ENCODE measurements at regions not wholly inside any gene's neighbourhood (a gene's known extent, or its start where the extent isn't known, plus 50 kb on each side); places are given as distances from the start of the nearest gene placed in this dataset.

- Mint-ChIP-seq H3K4me1 (ENCODE audit: low read depth) (no peaks in the 10 kb centered on the region), H3K4me3 (no peak overlapping the region), H3K36me3 (ENCODE audit: low read depth) (no peaks in the 10 kb centered on the region), H3K9me3 (no peaks in the 10 kb centered on the region), H3K27me3 (ENCODE audit: low read depth) (peaks cover 4% of the 10 kb centered on the region), H3K27ac (no peak overlapping the region)
- DNase-seq (ENCODE audit: low spot score), result no peak
Measured at GRCh38 chr9:87238545-87238944, 259.1 kb upstream of the DAPK1 start.

- Mint-ChIP-seq H3K27me3 (ENCODE audit: low read depth) (peaks cover 4% of the 10 kb centered on the region), H3K4me1 (ENCODE audit: low read depth) (no peaks in the 10 kb centered on the region), H3K9me3 (no peaks in the 10 kb centered on the region), H3K4me3 (no peak overlapping the region), H3K36me3 (ENCODE audit: low read depth) (no peaks in the 10 kb centered on the region), H3K27ac (no peak overlapping the region)
- no peak for DNase-seq (ENCODE audit: low spot score)
Measured at GRCh38 chr9:87239312-87239711, 258.4 kb upstream of the DAPK1 start.

DNA sequence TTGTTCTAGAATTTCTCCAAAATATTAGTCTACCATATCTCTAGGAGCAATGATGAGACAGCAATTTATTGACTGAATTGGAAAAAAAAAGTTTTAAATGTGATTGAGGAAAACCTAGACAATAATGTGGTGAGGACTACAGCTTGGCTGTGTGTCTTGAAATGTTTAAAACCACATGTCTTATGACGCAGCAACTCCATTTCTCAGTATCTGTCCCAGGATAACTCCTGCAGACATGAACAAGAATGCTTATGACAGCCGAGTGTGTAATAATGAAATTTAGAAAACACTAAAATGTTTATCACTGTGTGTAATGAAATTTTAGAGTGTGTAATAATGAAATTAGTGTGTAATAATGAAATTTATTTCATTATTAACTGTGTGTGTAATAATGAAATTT lies 254.1 kb upstream of the DAPK1 start:
- no peaks in the 10 kb centered on the region for H3K4me1 Mint-ChIP-seq (ENCODE audit: low read depth)
- peaks cover 6% of the 10 kb centered on the region for H3K27me3 Mint-ChIP-seq (ENCODE audit: low read depth)
- H3K4me3 Mint-ChIP-seq, result no peak overlapping the region
- H3K36me3 Mint-ChIP-seq (ENCODE audit: low read depth), result no peaks in the 10 kb centered on the region
- no peaks in the 10 kb centered on the region for H3K9me3 Mint-ChIP-seq
- H3K27ac Mint-ChIP-seq, result no peak overlapping the region
- no peak for DNase-seq (ENCODE audit: low spot score)

- H3K27ac Mint-ChIP-seq, result no peak overlapping the region
Measured at GRCh38 chr9:87245271-87245670, 252.4 kb upstream of the DAPK1 start.

GRCh38 chr9:87247097-87247496 lies 250.6 kb upstream of the DAPK1 start:
- H3K27me3 Mint-ChIP-seq (ENCODE audit: low read depth), result peaks cover 4% of the 10 kb centered on the region
- DNase-seq (ENCODE audit: low spot score), result no peak
- no peak overlapping the region for H3K4me3 Mint-ChIP-seq
- H3K36me3 Mint-ChIP-seq (ENCODE audit: low read depth), result no peaks in the 10 kb centered on the region
- H3K4me1 Mint-ChIP-seq (ENCODE audit: low read depth), result no peaks in the 10 kb centered on the region
- no peaks in the 10 kb centered on the region for H3K9me3 Mint-ChIP-seq
- no peak overlapping the region for H3K27ac Mint-ChIP-seq

More at GRCh38 chr9:87245271-87245670, 252.4 kb upstream of the DAPK1 start:
- H3K27me3 Mint-ChIP-seq (ENCODE audit: low read depth), result peaks cover 6% of the 10 kb centered on the region
- no peaks in the 10 kb centered on the region for H3K36me3 Mint-ChIP-seq (ENCODE audit: low read depth)
- no peaks in the 10 kb centered on the region for H3K4me1 Mint-ChIP-seq (ENCODE audit: low read depth)
- no peak overlapping the region for H3K4me3 Mint-ChIP-seq
- DNase-seq (ENCODE audit: low spot score), result no peak
- H3K9me3 Mint-ChIP-seq, result no peaks in the 10 kb centered on the region

DNA sequence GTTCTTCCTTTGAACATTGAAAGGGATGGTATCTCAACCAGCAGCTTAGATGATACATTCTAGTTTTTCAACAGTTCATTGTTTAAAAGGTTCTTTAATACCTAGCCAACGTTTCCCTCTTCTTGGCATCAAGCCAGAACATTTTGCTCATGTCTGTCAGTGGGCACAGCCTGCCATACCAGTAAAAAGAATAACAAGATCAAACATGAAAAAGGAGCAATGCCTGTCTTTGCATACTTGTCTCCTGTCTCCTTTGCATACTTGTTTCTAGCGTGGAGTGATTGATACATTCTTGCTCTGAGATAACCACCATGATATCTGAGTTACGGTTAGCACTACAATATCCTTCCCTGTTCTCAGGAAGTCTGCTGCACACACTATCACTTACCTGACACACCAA lies 248.6 kb upstream of the DAPK1 start:
- no peaks in the 10 kb centered on the region for H3K36me3 Mint-ChIP-seq (ENCODE audit: low read depth)
- H3K4me1 Mint-ChIP-seq (ENCODE audit: low read depth), result no peaks in the 10 kb centered on the region
- H3K4me3 Mint-ChIP-seq, result no peak overlapping the region
- H3K9me3 Mint-ChIP-seq, result no peaks in the 10 kb centered on the region
- H3K27ac Mint-ChIP-seq, result no peak overlapping the region
- DNase-seq (ENCODE audit: low spot score), result no peak
- H3K27me3 Mint-ChIP-seq (ENCODE audit: low read depth), result peaks cover 2% of the 10 kb centered on the region

- DNase-seq (ENCODE audit: low spot score), result no peak
- H3K27me3 Mint-ChIP-seq (ENCODE audit: low read depth), result no peaks in the 10 kb centered on the region
- H3K4me3 Mint-ChIP-seq, result no peak overlapping the region
- H3K9me3 Mint-ChIP-seq, result no peaks in the 10 kb centered on the region
- H3K27ac Mint-ChIP-seq, result no peak overlapping the region
- H3K4me1 Mint-ChIP-seq (ENCODE audit: low read depth), result no peaks in the 10 kb centered on the region
- no peaks in the 10 kb centered on the region for H3K36me3 Mint-ChIP-seq (ENCODE audit: low read depth)
Measured at GRCh38 chr9:87250205-87250604, 247.5 kb upstream of the DAPK1 start.

DNA sequence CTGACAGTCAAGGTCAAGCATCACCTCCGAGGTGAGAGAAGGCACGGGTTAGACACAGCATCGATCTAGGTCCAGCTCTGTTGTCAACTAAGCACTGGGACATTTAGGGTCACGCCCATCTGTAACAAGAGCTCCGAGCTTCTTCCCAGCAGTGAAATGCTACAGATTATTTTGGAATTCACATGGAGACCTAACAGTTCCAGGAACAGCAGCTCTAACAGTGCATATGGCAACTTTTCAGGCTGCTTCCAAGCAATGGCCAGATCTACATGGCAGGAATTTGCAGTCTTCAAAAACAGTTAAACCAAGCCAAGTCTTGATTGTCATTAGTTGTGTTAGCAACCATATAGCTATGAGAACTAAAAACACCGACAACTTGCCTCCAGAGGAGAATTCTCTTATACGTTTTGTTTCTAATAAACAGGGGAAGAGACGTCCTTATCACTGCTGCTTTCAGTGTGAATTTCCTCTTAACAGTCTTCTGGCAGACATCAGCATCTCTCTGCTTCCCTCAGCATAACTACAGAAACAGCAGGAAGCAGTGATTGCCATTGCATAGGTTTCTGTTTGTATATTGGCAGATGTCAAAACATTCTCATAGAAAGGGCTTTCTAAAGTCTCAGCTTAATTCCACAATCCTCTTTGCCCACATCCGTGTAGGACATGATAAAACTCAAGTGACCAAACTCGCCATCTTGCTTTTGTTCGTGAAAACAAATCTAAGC lies 242.1 kb upstream of the DAPK1 start:
- no peaks in the 10 kb centered on the region for H3K36me3 Mint-ChIP-seq (ENCODE audit: low read depth)
- no peak overlapping the region for H3K4me3 Mint-ChIP-seq
- no peaks in the 10 kb centered on the region for H3K9me3 Mint-ChIP-seq
- H3K27ac Mint-ChIP-seq, result no peak overlapping the region
- H3K4me1 Mint-ChIP-seq (ENCODE audit: low read depth), result no peaks in the 10 kb centered on the region
- H3K27me3 Mint-ChIP-seq (ENCODE audit: low read depth), result no peaks in the 10 kb centered on the region
- DNase-seq (ENCODE audit: low spot score), result no peak

DNA sequence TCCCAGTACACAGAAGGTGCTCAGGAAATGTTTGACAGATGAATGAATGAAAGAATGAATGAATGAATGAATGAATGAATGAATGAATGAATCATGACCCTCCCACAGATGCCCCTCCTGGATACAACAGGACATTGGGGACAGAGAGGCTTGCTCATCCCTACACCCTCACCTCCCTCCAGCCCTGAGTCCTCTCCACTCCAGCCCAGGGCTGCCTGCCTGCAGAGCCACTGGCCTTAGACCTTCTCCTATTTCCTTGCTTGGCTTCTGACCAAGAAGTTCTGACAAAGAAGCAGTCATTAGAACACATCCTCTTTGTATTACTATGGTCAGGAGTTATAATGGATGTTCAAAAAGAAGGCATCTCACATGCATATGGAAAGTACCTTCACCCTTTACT lies 240.7 kb upstream of the DAPK1 start:
- Mint-ChIP-seq H3K4me3 (no peak overlapping the region), H3K36me3 (ENCODE audit: low read depth) (no peaks in the 10 kb centered on the region), H3K4me1 (ENCODE audit: low read depth) (no peaks in the 10 kb centered on the region), H3K27ac (no peak overlapping the region), H3K9me3 (no peaks in the 10 kb centered on the region), H3K27me3 (ENCODE audit: low read depth) (no peaks in the 10 kb centered on the region)
- no peak for DNase-seq (ENCODE audit: low spot score)

- DNase-seq (ENCODE audit: low spot score), result no peak
- Mint-ChIP-seq H3K4me1 (ENCODE audit: low read depth) (no peaks in the 10 kb centered on the region), H3K27ac (no peak overlapping the region), H3K9me3 (no peaks in the 10 kb centered on the region), H3K4me3 (no peak overlapping the region), H3K36me3 (ENCODE audit: low read depth) (no peaks in the 10 kb centered on the region), H3K27me3 (ENCODE audit: low read depth) (no peaks in the 10 kb centered on the region)
Measured at GRCh38 chr9:87259543-87260518, 237.8 kb upstream of the DAPK1 start.

GRCh38 chr9:87263291-87263690 lies 234.4 kb upstream of the DAPK1 start:
- Mint-ChIP-seq H3K36me3 (ENCODE audit: low read depth) (no peaks in the 10 kb centered on the region), H3K4me3 (no peak overlapping the region), H3K9me3 (no peaks in the 10 kb centered on the region), H3K4me1 (ENCODE audit: low read depth) (no peaks in the 10 kb centered on the region), H3K27me3 (ENCODE audit: low read depth) (no peaks in the 10 kb centered on the region), H3K27ac (no peak overlapping the region)
- no peak for DNase-seq (ENCODE audit: low spot score)

GRCh38 chr9:87266697-87267096 lies 231.0 kb upstream of the DAPK1 start:
- Mint-ChIP-seq H3K27ac (no peak overlapping the region), H3K36me3 (ENCODE audit: low read depth) (no peaks in the 10 kb centered on the region), H3K4me3 (no peak overlapping the region), H3K9me3 (no peaks in the 10 kb centered on the region), H3K27me3 (ENCODE audit: low read depth) (no peaks in the 10 kb centered on the region), H3K4me1 (ENCODE audit: low read depth) (no peaks in the 10 kb centered on the region)
- DNase-seq (ENCODE audit: low spot score), result no peak

DNA sequence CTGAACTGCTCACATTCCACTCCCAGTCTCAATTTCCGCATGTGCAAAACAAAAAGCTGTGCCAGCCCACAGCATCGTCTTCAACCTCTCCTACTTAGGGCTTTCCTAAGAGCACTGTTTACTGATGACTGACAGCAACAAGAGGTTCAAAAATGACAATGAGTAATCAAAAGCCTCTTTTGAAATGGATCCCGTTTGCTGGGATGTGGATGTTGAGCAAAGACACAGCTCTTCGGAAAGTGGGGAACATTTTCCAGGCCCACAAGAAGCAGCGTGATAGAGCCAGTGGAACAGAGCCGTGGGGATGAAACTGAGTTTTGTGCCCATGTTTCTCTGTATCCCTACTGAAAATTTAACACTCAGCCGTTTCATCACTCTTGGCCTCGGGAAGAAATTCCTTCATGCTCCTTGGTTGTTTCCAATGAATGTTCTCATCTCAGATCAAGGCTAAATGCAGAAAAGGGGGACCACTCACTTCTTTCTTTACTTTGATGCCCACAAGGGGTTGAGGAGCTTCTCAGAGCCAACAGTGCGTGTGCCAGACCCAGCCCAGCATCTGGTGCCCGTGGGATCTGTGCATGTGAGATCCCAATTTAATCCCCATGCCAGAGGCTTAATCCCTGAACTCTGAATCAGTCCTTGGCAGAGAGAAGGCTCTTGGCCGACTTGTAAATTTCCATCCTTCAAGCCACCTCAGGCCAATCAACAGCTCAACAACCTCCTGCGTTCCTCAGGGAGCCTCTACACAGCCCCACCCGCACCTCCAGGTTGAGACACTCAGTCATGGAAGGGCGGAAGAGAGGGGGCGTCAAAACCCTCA lies 230.2 kb upstream of the DAPK1 start:
- no peaks in the 10 kb centered on the region for H3K27me3 Mint-ChIP-seq (ENCODE audit: low read depth)
- H3K4me1 Mint-ChIP-seq (ENCODE audit: low read depth), result no peaks in the 10 kb centered on the region
- H3K4me3 Mint-ChIP-seq, result no peak overlapping the region
- DNase-seq (ENCODE audit: low spot score), result no peak
- H3K9me3 Mint-ChIP-seq, result no peaks in the 10 kb centered on the region
- H3K36me3 Mint-ChIP-seq (ENCODE audit: low read depth), result no peaks in the 10 kb centered on the region
- H3K27ac Mint-ChIP-seq, result no peak overlapping the region

Data from T-helper 2 cell treated with Interferon-gamma antibody and Interleukin-4, amounts not matched to agents 5 μg/mL and 100 μg/mL, for 36 hours (primary cell).